Heart left ventricle (tissue), 16 donors: ENCODE measurements at regions not wholly inside any gene's neighbourhood (a gene's known extent, or its start where the extent isn't known, plus 50 kb on each side); places are given as distances from the start of the nearest gene placed in this dataset.

Source experiments
- ATAC-seq, 4 donors: fragments of 200-7000 bp; cut with Tn5 transposase; one replicate each; pipeline ENCODE4 v1.9.1; 2020 to 2022; ENCODE audit warnings: moderate library complexity in 4 of 4, mild to moderate bottlenecking in 3 of 4, moderate number of reproducible peaks in 1 of 4
- DNase-seq, 5 donors: peaks; one replicate each; pipeline ENCODE4 v3.0.0-alpha.2; 2020
- H3K27ac ChIP-seq, 12 donors: fragments of 200-600 bp; sonication (generic) in 4 of 12; one replicate each; pipeline versions ENCODE4 v1.5.0 to v1.8.0; 2016 to 2022; ENCODE audit warnings: mild to moderate bottlenecking in 2 of 12
- H3K27me3 ChIP-seq, 9 donors: fragments of 200-600 bp; sonication (generic) in 2 of 9; one replicate each; pipeline versions ENCODE4 v1.5.1 to v1.8.0; 2016 to 2022; ENCODE audit warnings: mild to moderate bottlenecking in 3 of 9
- H3K36me3 ChIP-seq, 9 donors: fragments of 200-600 bp; sonication (generic) in 2 of 9; one replicate each; pipeline versions ENCODE4 v1.5.0 to v1.8.0; 2018 to 2022; ENCODE audit warnings: mild to moderate bottlenecking in 2 of 9
- H3K4me1 ChIP-seq, 12 donors: fragments of 200-600 bp; sonication (generic) in 4 of 12; one replicate each; pipeline versions ENCODE4 v1.5.0 to v1.8.0; 2016 to 2022; ENCODE audit warnings: mild to moderate bottlenecking in 3 of 12
- H3K4me3 ChIP-seq, 12 donors: fragments of 200-600 bp; sonication (generic) in 4 of 12; one replicate each; pipeline versions ENCODE4 v1.5.0 to v1.8.0; 2017 to 2022; ENCODE audit warnings: mild to moderate bottlenecking in 9 of 12, moderate library complexity in 4 of 12
- H3K9me3 ChIP-seq, 12 donors: fragments of 200-600 bp; sonication (generic) in 4 of 12; one replicate each; pipeline versions ENCODE4 v1.5.0 to v1.8.0; 2016 to 2022; ENCODE audit warnings: mild to moderate bottlenecking in 1 of 12
- CTCF ChIP-seq, 12 donors: fragments of 200-600 bp; sonication (generic) in 4 of 12; IDR thresholded peaks; one replicate each; pipeline versions ENCODE4 v1.5.0 to v1.8.0; 2018 to 2022; ENCODE audit warnings: antibody characterized with exemption in 12 of 12, mild to moderate bottlenecking in 5 of 12
- POLR2A ChIP-seq, 2 donors: fragments of 450-650 bp; IDR thresholded peaks; one replicate each; pipeline ENCODE4 v1.6.1; 2017; ENCODE audit warnings: antibody characterized with exemption in 2 of 2, mild to moderate bottlenecking in 2 of 2, moderate library complexity in 2 of 2
- WGBS, 4 donors: extraction: QIAGEN DNeasy Blood & Tissue Kit in 2 of 4; methylation state at CpG; one replicate each; pipeline versions ENCODE4 v1.1.5 to v1.1.7; 2013 to 2018; 5-methylcytosine and 5-hydroxymethylcytosine counted together
- intact Hi-C, 10 donors: fragments of 100-400 bp; cut with DNase I; formaldehyde crosslinking; loops; one replicate each; pipeline versions ENCODE4 v1.11.1 to v1.14.2; 2022
- donor health status: ischemic (EF 13 %, LVEDD 7.1; RV severe dilation, severe dysfunction).
- donor health status: healthy with polysubstance abuse.
- donor health status: DM: no; HTN: yes; CAD: no.
- donor health status: DM: no; HTN: no; CAD: no.
- donor health status: ischemic (EF 25% LVEDD 6.9; RV normal size, moderate dysfunction).
- donor health status: ischemic (EF 25% LVEDD 5.7; RV mildly dilated, moderate dysfunction).
- donor health status: healthy.
- donor health status: DM: yes; HTN: yes; CAD: no.
- donor health status: ischemic (EF 35%, LVEDD 5.7; RV mildly dilated, moderate dysfunction).
- donor health status: nonischemic (EF 11% LVEDD 7.7; RV severe dilation, severe dysfunction).
- donor health status: DM: yes; HTN: yes; CAD: no.
- donor health status: PGD.
- donor health status: ischemic (EF 29% LVEDD 5.4; RV normal size, mild dysfunction).
- donor health status: nonischemic (EF 23%, LVEDD 6.1; RV moderate dilation, normal function).

GRCh38 chr5:87877023-87877422 lies 391.6 kb downstream of the TMEM161B start:
- H3K27ac ChIP-seq: no peak overlapping the region
- ATAC-seq: no peak
- intact Hi-C loops: no loop called here
- 30 to 49% (median 35%) methylated on average over 1 of the region's 1 CpG for WGBS, 4 donors
- DNase-seq: no peak
- H3K36me3 ChIP-seq: no peaks in the 10 kb centered on the region
- peaks cover 0 to 27% (median 11%) of the 10 kb centered on the region in 12 donors for H3K9me3 ChIP-seq
- no peaks in the 10 kb centered on the region for H3K4me1 ChIP-seq
- H3K27me3 ChIP-seq: no peaks in the 10 kb centered on the region
- TF ChIP-seq CTCF (IDR thresholded peaks at IDR 0.05): no peak
- no peak for TF ChIP-seq POLR2A (IDR thresholded peaks at IDR 0.05)
- no peak overlapping the region for H3K4me3 ChIP-seq

- DNase-seq (no peak), ATAC-seq (no peak)
- intact Hi-C loops: no loop called here
- H3K4me1 ChIP-seq: no peaks in the 10 kb centered on the region
- no peak overlapping the region for H3K27ac ChIP-seq
- peaks cover 0 to 25% (median 10%) of the 10 kb centered on the region in 12 donors for H3K9me3 ChIP-seq
- H3K4me3 ChIP-seq: no peak overlapping the region
- H3K36me3 ChIP-seq: no peaks in the 10 kb centered on the region
- H3K27me3 ChIP-seq: no peaks in the 10 kb centered on the region
- WGBS, 4 donors: 69 to 72% (median 70%) methylated on average over 2 of the region's 2 CpGs
- TF ChIP-seq POLR2A (IDR thresholded peaks at IDR 0.05) (no peak), CTCF (IDR thresholded peaks at IDR 0.05) (no peak)
Measured at GRCh38 chr5:87876616-87877015, 392.0 kb downstream of the TMEM161B start.

DNA sequence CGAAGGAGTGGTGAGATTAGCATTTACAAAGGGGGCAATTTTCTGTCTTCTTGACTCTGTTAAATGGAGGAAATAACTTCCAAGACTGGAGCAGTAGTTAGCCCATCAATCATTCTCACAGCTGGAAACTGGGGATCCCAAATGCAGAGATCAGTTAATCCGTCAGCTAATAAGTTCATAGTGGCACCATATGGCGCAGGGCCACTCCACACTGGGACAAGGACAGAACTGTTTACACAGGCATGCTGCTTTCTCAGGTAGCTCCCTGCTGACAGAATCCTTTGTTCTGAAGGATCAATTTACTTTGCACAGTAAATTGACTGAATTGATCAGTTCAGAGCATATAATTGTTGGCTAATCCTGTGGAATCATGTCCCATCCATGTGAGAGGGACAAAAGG lies 395.7 kb downstream of the TMEM161B start:
- WGBS, 4 donors: 67 to 87% (median 72%) methylated on average over 3 of the region's 3 CpGs
- Histone ChIP-seq H3K27me3 (no peaks in the 10 kb centered on the region), H3K4me3 (no peak overlapping the region), H3K4me1 (no peaks in the 10 kb centered on the region), H3K36me3 (no peaks in the 10 kb centered on the region), H3K27ac (no peak overlapping the region), H3K9me3 (no peaks in the 10 kb centered on the region)
- TF ChIP-seq POLR2A (IDR thresholded peaks at IDR 0.05): no peak
- no peak for TF ChIP-seq CTCF (IDR thresholded peaks at IDR 0.05)
- ATAC-seq: no peak
- DNase-seq: no peak
- intact Hi-C loops: no loop called here

- Histone ChIP-seq H3K9me3 (no peaks in the 10 kb centered on the region), H3K4me1 (no peaks in the 10 kb centered on the region), H3K27ac (no peak overlapping the region), H3K4me3 (no peak overlapping the region), H3K36me3 (no peaks in the 10 kb centered on the region), H3K27me3 (no peaks in the 10 kb centered on the region)
- WGBS, 4 donors: 93 to 98% (median 95%) methylated on average over 1 of the region's 1 CpG
- intact Hi-C loops: no loop called here
- ATAC-seq: no peak
- TF ChIP-seq POLR2A (IDR thresholded peaks at IDR 0.05): no peak
- no peak for TF ChIP-seq CTCF (IDR thresholded peaks at IDR 0.05)
- no peak for DNase-seq
Measured at GRCh38 chr5:87868792-87869191, 399.9 kb downstream of the TMEM161B start.
